Panc1 (cell line): ENCODE measurements at regions not wholly inside any gene's neighbourhood (a gene's known extent, or its start where the extent isn't known, plus 50 kb on each side); places are given as distances from the start of the nearest gene placed in this dataset.

Experiments
- ATAC-seq: fragments of 200-7000 bp; cut with Tn5 transposase; 2 replicates; pipeline ENCODE4 v1.9.1; 2020; ENCODE audit warnings: mild to moderate bottlenecking, moderate library complexity
- BruUV-seq: library from RNA; stranded (reverse); fragments of 400-500 nt; replicated peaks from 2 replicates; lab custom pipeline; 2021; lab: Mats Ljungman, UMichigan
- CTCF ChIA-PET: fragments of 300-600 bp; sonication (Branson Sonifier 250); formaldehyde crosslinking; loops from one replicate; lab custom pipeline; 2022; ENCODE audit warnings: antibody characterized with exemption; lab: Charles Lee
- POLR2A ChIA-PET: fragments of 300-600 bp; sonication (Branson Sonifier 250); formaldehyde crosslinking; loops from one replicate; lab custom pipeline; 2022; ENCODE audit warnings: antibody characterized with exemption; lab: Charles Lee
- DNase-seq: peaks from one replicate; pipeline ENCODE4 v3.0.0-alpha.2; 2010; ENCODE audit warnings: low read depth, low spot score
- H3K27ac ChIP-seq: 2 replicates; pipeline ENCODE4 v1.5.1; 2011; ENCODE audit warnings: mild to moderate bottlenecking, low read length, inconsistent platforms
- H3K27me3 ChIP-seq: fragments of 200-500 bp; sonication (Bioruptor generic); 2 replicates; pipeline ENCODE4 v1.6.0; 2014; ENCODE audit warnings: low read length, inconsistent platforms; ENCODE audit not compliant: control insufficient read depth, insufficient read depth
- H3K36me3 ChIP-seq: fragments of 200-500 bp; sonication (Bioruptor generic); 2 replicates; pipeline ENCODE4 v1.5.1; 2014; ENCODE audit warnings: inconsistent platforms, mild to moderate bottlenecking, low read length, moderate library complexity; ENCODE audit not compliant: control insufficient read depth, insufficient read depth
- H3K4me1 ChIP-seq: 2 replicates; pipeline ENCODE4 v1.5.1; 2011; ENCODE audit warnings: inconsistent platforms, mild to moderate bottlenecking, low read length, moderate library complexity; ENCODE audit not compliant: control insufficient read depth, insufficient read depth
- H3K4me3 ChIP-seq, 2 experiments: 2 replicates each; pipeline ENCODE4 v1.5.1; 2011 to 2012; ENCODE audit warnings: low read depth in 2 of 2, low read length in 2 of 2, mild to moderate bottlenecking in 2 of 2, inconsistent platforms in 1 of 2, moderate library complexity in 1 of 2
- H3K9me3 ChIP-seq: fragments of 200-500 bp; sonication (Bioruptor generic); 2 replicates; pipeline ENCODE4 v1.5.1; 2014; ENCODE audit warnings: low read depth, mild to moderate bottlenecking, inconsistent platforms, low read length, moderate library complexity; ENCODE audit not compliant: control insufficient read depth, insufficient read depth
- CTCF ChIP-seq: fragments of 450-650 bp; IDR thresholded peaks from 2 replicates; pipeline ENCODE4 v1.5.1; 2017; ENCODE audit warnings: mild to moderate bottlenecking
- POLR2AphosphoS5 ChIP-seq: IDR thresholded peaks from 2 replicates; pipeline ENCODE4 v1.6.1; 2012; ENCODE audit warnings: mild to moderate bottlenecking, low read depth, low read length, moderate library complexity
- SIN3A ChIP-seq: IDR thresholded peaks from 2 replicates; pipeline ENCODE4 v1.6.1; 2012; ENCODE audit warnings: low read depth, mild to moderate bottlenecking, low read length, moderate library complexity, borderline replicate concordance; ENCODE audit not compliant: insufficient read depth
- TCF7L2 ChIP-seq: IDR thresholded peaks from 2 replicates; pipeline ENCODE4 v1.6.1; 2011; ENCODE audit warnings: mild to moderate bottlenecking, low read depth, low read length, inconsistent platforms
- in situ Hi-C: cut with HindIII; loops from 2 replicates; pipeline ENCODE4 v1.10.0; 2016; ENCODE audit warnings: low sequenced_read_pairs, low pct_unique_long_range_greater_than_20kb
- intact Hi-C: fragments of 100-400 bp; cut with micrococcal nuclease; formaldehyde crosslinking; loops from one replicate; pipeline ENCODE4 v1.10.0; 2022; ENCODE audit not compliant: unreplicated experiment
- TF ChIP-seq, protein P1 (sequence below), 2 experiments: IDR thresholded peaks; 2 replicates each; pipeline ENCODE4 v1.6.1; 2011 to 2012; ENCODE audit warnings: low read depth in 2 of 2, control low read depth in 1 of 2, low read length in 1 of 2, mild to moderate bottlenecking in 1 of 2, moderate library complexity in 1 of 2; ENCODE audit not compliant: insufficient read depth in 1 of 2

- H3K27ac ChIP-seq = no peak overlapping the region
- H3K36me3 ChIP-seq = no peaks in the 10 kb centered on the region
- no peaks in the 10 kb centered on the region for H3K9me3 ChIP-seq
- BruUV-seq = no TSS peak
- ChIA-PET POLR2A (no interaction called here), CTCF (no interaction called here)
- DNase-seq (no peak), ATAC-seq (no peak)
- H3K27me3 ChIP-seq = no peaks in the 10 kb centered on the region
- no peak overlapping the region for H3K4me3 ChIP-seq
- intact Hi-C loops (no loop called here), in situ Hi-C loops (no loop called here)
- TF ChIP-seq TCF7L2 (no peak), POLR2AphosphoS5 (no peak), CTCF (no peak), SIN3A (no peak)
- TF ChIP-seq, protein P1, sequence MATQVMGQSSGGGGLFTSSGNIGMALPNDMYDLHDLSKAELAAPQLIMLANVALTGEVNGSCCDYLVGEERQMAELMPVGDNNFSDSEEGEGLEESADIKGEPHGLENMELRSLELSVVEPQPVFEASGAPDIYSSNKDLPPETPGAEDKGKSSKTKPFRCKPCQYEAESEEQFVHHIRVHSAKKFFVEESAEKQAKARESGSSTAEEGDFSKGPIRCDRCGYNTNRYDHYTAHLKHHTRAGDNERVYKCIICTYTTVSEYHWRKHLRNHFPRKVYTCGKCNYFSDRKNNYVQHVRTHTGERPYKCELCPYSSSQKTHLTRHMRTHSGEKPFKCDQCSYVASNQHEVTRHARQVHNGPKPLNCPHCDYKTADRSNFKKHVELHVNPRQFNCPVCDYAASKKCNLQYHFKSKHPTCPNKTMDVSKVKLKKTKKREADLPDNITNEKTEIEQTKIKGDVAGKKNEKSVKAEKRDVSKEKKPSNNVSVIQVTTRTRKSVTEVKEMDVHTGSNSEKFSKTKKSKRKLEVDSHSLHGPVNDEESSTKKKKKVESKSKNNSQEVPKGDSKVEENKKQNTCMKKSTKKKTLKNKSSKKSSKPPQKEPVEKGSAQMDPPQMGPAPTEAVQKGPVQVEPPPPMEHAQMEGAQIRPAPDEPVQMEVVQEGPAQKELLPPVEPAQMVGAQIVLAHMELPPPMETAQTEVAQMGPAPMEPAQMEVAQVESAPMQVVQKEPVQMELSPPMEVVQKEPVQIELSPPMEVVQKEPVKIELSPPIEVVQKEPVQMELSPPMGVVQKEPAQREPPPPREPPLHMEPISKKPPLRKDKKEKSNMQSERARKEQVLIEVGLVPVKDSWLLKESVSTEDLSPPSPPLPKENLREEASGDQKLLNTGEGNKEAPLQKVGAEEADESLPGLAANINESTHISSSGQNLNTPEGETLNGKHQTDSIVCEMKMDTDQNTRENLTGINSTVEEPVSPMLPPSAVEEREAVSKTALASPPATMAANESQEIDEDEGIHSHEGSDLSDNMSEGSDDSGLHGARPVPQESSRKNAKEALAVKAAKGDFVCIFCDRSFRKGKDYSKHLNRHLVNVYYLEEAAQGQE (IDR thresholded peaks at IDR 0.05; ENCODE audit: insufficient read depth in 1 of 2, low read depth in 2 of 2, low read length in 1 of 2) = no peak
- H3K4me1 ChIP-seq = no peaks in the 10 kb centered on the region
Measured at GRCh38 chr16:51407921-51408320, 256.9 kb upstream of the SALL1 start.

DNA sequence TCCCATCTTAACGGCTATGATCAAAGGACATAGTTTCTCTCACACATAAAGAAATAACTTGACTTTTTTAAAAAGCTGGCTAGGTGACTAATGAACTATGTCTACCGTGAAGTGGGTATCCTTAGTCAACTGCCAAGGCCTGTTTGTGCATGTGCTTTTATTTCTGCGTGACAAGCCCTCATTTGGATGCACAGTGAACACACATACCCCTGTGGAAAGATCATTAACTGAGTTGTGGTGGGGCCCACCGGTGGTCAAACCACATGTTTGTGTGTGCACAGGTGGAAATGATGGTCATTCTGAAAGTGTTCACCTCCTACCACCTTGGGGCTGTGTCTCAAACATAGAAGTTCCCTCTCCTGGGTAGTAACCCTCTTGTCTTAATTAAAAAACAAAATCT, 256.1 kb upstream of the SALL1 start:
- Histone ChIP-seq H3K4me3 (no peak overlapping the region), H3K27ac (no peak overlapping the region), H3K27me3 (no peaks in the 10 kb centered on the region), H3K4me1 (no peaks in the 10 kb centered on the region), H3K36me3 (no peaks in the 10 kb centered on the region), H3K9me3 (no peaks in the 10 kb centered on the region)
- in situ Hi-C loops = no loop called here
- BruUV-seq = no TSS peak
- DNase-seq (no peak), ATAC-seq (no peak)
- TF ChIP-seq POLR2AphosphoS5 (no peak), SIN3A (no peak), TCF7L2 (no peak)
- TF ChIP-seq, protein P1 (IDR thresholded peaks at IDR 0.05; ENCODE audit: insufficient read depth in 1 of 2, low read depth in 2 of 2, low read length in 1 of 2) = no peak
- intact Hi-C loops = no loop called here
- ChIA-PET CTCF (no interaction called here), POLR2A (no interaction called here)
